ENCODE measurements at regions not wholly inside any gene's neighbourhood (a gene's known extent, or its start where the extent isn't known, plus 50 kb on each side); places are given as distances from the start of the nearest gene placed in this dataset.

DNA sequence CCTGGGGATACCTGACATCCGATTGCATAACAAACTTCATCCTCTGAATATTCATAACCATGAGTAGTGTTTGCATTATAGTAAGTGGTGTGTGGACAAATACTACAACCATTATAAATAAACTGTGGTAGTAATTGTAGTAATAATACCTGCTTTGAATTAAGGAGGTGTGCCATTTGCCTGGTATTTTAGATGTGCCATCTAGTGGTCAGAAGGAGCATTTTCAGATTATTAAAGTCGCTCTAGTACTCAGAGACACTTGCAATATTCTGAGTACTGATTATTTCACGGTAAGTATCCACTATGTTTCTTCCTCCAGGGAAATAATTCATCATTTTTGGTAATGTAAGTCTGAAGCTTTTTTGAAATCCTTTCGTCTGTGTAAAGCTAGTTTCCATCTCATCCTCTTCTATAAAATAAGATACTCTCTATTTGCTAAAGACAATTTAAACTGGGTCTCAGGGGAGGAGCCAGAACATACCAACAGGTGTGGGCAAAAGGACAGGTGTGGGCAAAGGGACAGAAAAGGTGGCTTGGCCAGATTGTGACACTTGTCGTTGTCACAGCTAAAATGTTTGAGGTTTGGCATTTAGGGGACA is 115.3 kb upstream of the WDR11 start (continued):
- TF ChIP-seq, protein P1, sequence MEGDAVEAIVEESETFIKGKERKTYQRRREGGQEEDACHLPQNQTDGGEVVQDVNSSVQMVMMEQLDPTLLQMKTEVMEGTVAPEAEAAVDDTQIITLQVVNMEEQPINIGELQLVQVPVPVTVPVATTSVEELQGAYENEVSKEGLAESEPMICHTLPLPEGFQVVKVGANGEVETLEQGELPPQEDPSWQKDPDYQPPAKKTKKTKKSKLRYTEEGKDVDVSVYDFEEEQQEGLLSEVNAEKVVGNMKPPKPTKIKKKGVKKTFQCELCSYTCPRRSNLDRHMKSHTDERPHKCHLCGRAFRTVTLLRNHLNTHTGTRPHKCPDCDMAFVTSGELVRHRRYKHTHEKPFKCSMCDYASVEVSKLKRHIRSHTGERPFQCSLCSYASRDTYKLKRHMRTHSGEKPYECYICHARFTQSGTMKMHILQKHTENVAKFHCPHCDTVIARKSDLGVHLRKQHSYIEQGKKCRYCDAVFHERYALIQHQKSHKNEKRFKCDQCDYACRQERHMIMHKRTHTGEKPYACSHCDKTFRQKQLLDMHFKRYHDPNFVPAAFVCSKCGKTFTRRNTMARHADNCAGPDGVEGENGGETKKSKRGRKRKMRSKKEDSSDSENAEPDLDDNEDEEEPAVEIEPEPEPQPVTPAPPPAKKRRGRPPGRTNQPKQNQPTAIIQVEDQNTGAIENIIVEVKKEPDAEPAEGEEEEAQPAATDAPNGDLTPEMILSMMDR (CRISPR knock-in tag; IDR thresholded peaks at IDR 0.05), result peak; percentile 54
- no peak for TF ChIP-seq ZNF441 (CRISPR knock-in tag; IDR thresholded peaks at IDR 0.05; ENCODE audit: borderline replicate concordance)
- peak; percentile 43 for TF ChIP-seq STAG1 (CRISPR knock-in tag; IDR thresholded peaks at IDR 0.05)
- no peak for TF ChIP-seq ZNF83 (CRISPR knock-in tag; IDR thresholded peaks at IDR 0.05; ENCODE audit: borderline replicate concordance)
- TF ChIP-seq ZSCAN21 (CRISPR knock-in tag; IDR thresholded peaks at IDR 0.05; ENCODE audit: borderline replicate concordance), result no peak
- TF ChIP-seq CENPT (CRISPR knock-in tag; IDR thresholded peaks at IDR 0.05; ENCODE audit: low read depth), result no peak
- peak; percentile 48; the same call in 1 of the 2 replicates for TF ChIP-seq SMC3 (IDR thresholded peaks at IDR 0.05; ENCODE audit: low read length)
- no peak for TF ChIP-seq ZNF850 (CRISPR knock-in tag; conservative IDR thresholded peaks at IDR 0.05)
- TF ChIP-seq RXRB (CRISPR knock-in tag; IDR thresholded peaks at IDR 0.05; ENCODE audit: borderline replicate concordance), result no peak
- no peak for TF ChIP-seq ZNF556 (CRISPR knock-in tag; IDR thresholded peaks at IDR 0.05; ENCODE audit: borderline replicate concordance)
- TF ChIP-seq, protein P2, sequence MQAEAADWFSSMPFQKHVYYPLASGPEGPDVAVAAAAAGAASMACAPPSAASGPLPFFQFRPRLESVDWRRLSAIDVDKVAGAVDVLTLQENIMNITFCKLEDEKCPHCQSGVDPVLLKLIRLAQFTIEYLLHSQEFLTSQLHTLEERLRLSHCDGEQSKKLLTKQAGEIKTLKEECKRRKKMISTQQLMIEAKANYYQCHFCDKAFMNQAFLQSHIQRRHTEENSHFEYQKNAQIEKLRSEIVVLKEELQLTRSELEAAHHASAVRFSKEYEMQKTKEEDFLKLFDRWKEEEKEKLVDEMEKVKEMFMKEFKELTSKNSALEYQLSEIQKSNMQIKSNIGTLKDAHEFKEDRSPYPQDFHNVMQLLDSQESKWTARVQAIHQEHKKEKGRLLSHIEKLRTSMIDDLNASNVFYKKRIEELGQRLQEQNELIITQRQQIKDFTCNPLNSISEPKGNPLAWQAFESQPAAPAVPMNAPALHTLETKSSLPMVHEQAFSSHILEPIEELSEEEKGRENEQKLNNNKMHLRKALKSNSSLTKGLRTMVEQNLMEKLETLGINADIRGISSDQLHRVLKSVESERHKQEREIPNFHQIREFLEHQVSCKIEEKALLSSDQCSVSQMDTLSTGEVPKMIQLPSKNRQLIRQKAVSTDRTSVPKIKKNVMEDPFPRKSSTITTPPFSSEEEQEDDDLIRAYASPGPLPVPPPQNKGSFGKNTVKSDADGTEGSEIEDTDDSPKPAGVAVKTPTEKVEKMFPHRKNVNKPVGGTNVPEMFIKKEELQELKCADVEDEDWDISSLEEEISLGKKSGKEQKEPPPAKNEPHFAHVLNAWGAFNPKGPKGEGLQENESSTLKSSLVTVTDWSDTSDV (CRISPR knock-in tag; IDR thresholded peaks at IDR 0.05), result no peak
- TF ChIP-seq XRCC5 (optimal IDR thresholded peaks at IDR 0.05; ENCODE audit: low read length), result no peak
- TF ChIP-seq ZNF180 (CRISPR knock-in tag; IDR thresholded peaks at IDR 0.05; ENCODE audit: borderline replicate concordance, low read depth), result no peak
- TF ChIP-seq, protein P3, sequence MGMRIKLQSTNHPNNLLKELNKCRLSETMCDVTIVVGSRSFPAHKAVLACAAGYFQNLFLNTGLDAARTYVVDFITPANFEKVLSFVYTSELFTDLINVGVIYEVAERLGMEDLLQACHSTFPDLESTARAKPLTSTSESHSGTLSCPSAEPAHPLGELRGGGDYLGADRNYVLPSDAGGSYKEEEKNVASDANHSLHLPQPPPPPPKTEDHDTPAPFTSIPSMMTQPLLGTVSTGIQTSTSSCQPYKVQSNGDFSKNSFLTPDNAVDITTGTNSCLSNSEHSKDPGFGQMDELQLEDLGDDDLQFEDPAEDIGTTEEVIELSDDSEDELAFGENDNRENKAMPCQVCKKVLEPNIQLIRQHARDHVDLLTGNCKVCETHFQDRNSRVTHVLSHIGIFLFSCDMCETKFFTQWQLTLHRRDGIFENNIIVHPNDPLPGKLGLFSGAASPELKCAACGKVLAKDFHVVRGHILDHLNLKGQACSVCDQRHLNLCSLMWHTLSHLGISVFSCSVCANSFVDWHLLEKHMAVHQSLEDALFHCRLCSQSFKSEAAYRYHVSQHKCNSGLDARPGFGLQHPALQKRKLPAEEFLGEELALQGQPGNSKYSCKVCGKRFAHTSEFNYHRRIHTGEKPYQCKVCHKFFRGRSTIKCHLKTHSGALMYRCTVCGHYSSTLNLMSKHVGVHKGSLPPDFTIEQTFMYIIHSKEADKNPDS (CRISPR knock-in tag; IDR thresholded peaks at IDR 0.05), result no peak
